Stimulated activated CD4-positive, alpha-beta T cell treated with anti-CD3 and anti-CD28 coated beads, Interleukin-2, amount 100 ng/mL, for 4 hours (primary cell): ENCODE measurements at regions not wholly inside any gene's neighbourhood (a gene's known extent, or its start where the extent isn't known, plus 50 kb on each side); places are given as distances from the start of the nearest gene placed in this dataset.
A peak's percentile ranks its signal among the peaks of the same experiment; 100 is the strongest.
"Not testable (repeated sequence)": the region's sequence is repeated elsewhere in the genome, so short reads cannot be mapped to it uniquely, and the experiment has no call there.

Source experiments
- DNase-seq: peaks from one replicate; pipeline ENCODE4 v3.0.0-alpha.2; 2020; ENCODE audit warnings: low read depth

DNA sequence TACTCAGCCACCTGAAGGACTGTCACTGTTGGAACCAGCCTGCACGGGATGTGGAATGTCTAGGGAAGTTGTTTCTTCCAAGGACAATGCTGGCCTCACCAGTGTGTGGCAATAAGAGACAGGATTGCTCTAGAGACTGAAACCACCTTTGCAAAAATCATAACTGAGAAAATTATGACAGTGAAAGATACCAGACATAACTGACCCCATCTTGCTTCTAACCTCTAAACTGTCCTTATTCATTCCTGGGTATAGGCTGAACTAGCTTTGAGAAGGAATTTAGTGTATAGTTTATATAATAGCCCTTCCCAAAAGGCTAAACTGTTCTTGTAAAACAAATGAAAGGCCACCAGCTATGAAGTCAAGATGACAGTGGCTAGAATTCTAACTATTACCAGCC is 83.6 kb downstream of the IER5 start:
- DNase-seq = no peak

DNA sequence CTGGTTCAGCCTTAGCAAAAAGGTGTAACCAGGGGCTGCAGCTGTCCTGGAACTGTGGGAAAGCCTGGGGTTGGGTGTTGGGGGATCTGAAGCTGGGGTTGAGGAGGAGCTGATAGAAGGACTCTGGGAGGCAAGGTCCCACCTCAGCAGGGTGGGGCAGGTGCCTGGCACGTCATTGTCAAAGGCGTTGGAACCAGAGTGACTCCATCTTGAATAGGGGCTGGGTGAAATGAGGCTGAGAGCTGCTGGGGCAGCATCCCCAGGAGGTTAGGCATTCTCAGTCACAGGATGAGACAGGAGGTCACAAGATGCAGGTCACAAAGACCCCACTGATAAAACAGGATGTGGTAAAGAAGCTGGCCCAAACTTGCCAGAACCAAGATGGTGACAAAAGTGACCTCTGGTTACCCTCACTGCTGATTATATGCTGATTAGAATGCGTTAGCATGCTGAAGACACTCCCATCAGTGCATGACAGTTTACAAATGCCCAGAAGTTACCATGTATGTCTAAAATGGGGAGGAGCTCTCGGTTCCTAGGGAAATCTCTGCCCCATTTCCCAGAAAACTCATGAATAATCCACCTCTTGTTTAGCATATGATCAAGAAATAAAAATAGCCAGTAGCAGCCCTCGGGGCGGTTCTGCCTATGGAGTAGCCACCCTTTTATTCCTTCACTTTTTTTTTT is 85.4 kb downstream of the IER5 start:
- no peak for DNase-seq

- no peak for DNase-seq
Measured at GRCh38 chr1:181174861-181175260, 86.4 kb downstream of the IER5 start.

GRCh38 chr1:181175356-181175910 is 86.9 kb downstream of the IER5 start:
- no peak for DNase-seq

DNA sequence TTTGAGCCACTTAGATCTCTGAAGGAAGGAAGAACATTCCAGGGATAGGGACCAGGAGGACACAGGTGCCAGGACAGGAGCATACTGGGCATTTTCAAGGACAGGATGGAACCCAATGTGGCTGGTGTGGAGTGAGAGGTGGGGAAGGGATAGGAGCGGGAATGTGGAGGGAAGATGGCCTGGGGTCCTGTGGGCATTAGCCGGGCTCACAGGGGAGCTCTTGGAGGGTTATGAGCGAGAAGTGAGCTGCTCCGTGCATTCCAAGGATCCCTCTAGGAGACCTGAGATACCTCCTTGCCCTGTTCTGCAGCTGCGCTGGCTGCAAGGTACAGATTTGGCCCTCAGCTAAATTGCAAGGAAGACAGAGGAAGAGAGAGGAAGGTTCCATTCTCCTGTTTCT is 87.5 kb downstream of the IER5 start:
- no peak for DNase-seq

- no peak for DNase-seq
Measured at GRCh38 chr1:181178241-181178879, 89.9 kb downstream of the IER5 start.

DNA sequence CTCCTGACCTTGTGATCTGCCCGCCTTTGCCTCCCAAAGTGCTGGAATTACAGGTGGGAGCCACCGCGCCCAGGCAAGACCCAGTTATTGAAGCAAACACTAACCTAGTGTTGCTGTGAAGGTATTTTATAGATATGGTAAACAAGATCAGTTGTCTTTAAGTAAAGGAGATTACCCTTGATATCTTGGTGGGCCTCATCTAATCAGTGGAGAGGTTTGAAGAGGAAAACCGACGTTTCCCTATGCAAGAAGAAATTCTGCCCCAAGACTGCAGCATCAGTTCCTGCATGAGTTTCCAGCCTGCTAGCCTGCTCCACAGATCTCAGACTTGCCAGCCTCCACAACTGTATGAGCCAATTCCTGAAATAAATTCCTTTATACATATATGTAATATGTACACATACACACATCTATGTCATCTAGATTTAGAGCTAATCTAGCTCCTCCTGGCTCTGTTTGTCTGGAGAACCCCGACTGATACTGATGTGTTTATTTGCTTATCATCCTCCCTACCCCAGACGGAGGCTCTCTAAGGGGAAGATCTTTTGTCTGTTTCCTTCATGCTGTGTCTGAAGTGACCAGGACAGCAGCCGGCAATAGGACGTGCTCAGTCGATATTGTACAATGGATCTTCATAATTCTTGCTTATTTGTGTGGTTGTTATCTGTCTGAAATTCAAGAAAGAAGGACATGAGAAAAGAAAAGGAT is 90.9 kb downstream of the IER5 start:
- DNase-seq = no peak

DNA sequence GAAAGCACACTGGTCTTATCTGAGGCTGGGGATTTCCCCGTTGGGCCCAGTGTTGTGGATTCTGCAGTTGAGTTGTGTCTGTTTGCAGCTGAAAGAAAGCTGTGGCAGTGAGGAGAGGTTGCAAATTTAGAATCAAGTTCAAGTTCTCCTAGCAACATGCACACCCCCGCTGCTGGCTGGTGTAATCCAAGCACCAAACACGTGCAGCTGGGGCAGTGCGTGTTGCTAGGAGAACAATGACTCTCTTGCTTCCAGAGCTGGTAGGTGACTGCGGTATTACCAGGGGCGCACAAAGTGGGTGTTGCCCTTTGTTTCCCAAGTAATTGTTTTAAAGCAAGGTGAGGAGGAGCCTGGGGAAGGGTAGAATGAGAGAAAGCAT is 91.5 kb downstream of the IER5 start:
- peak; percentile 38 for DNase-seq

- no peak for DNase-seq
Measured at GRCh38 chr1:181180407-181181031, 92.0 kb downstream of the IER5 start.

GRCh38 chr1:181181792-181182585 is 93.5 kb downstream of the IER5 start:
- DNase-seq = no peak

- DNase-seq = no peak
Measured at GRCh38 chr1:181184621-181185020, 96.1 kb downstream of the IER5 start.

- DNase-seq = no peak
Measured at GRCh38 chr1:181185461-181185860, 97.0 kb downstream of the IER5 start.

DNA sequence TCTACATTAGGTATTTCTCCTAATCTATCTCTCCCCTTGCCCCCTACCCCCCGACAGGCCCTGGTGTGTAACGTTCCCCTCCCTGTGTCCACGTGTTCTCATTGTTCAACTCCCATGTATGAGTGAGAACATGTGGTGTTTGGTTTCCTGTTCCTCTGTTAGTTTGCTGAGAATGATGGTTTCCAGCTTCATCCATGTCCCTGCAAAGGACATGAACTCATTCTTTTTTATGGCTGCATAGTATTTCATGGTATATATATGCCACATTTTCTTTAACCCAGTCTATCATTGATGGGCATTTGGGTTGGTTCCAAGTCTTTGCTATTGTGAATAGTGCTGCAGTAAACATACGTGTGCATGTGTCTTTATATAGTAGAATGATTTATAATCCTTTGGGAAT is 97.6 kb downstream of the IER5 start:
- not testable (repeated sequence) for DNase-seq

DNA sequence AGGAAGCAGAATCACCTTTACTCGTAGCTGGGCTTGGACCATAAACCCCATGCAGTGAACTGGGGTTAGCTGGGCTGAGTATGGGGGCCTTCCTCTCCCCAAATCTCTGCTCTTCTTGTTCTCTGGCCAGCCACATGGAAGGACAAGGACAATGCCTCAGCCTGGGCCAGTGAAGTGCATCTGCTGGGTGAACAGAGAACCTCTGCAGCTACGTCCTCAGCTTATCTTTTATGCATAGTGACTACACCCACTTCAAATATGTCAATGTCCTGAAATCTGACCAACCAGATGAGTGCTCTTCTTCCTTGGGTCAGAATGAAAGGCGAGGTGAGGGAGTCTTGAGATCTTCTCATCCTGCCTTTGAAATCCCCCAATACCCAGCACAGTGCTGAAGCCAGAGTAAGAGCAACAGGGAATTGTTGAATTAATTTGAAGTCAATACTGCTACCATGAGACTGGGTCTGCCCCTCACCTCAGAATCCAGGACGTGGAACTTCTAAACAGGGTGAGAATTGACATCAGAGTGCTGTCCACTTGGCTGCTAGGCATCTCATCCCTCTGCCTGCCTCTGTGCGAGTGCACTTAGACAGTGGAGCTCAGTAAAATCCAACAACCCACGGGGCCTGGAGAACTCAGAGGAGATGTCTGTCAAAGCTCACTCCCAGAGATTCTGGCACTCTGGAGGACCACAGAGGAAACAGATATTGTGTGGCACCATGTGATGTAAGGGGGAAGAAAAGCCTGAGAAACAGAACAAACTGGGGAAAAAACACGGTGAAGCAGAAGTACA is 99.0 kb downstream of the IER5 start:
- no peak for DNase-seq

DNA sequence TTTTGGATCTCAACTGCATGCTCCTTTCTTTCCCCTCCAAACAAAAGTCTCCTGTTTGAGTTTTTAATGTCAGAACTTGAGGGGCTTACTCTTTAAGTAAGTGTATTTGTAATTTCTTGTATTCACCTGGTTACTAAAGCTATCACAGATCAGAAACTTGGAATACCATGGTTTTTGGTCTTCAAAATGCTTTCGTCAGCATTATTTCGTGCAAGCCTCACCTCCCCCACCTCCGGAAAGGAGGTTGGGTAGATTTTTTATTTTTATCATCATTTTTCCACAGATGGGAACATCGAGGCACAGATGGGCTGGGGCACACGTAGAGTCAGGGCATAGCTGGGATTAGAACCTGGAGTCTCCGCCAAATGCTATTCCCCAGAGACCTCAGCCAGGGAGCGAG is 100.7 kb downstream of the IER5 start:
- no peak for DNase-seq

DNA sequence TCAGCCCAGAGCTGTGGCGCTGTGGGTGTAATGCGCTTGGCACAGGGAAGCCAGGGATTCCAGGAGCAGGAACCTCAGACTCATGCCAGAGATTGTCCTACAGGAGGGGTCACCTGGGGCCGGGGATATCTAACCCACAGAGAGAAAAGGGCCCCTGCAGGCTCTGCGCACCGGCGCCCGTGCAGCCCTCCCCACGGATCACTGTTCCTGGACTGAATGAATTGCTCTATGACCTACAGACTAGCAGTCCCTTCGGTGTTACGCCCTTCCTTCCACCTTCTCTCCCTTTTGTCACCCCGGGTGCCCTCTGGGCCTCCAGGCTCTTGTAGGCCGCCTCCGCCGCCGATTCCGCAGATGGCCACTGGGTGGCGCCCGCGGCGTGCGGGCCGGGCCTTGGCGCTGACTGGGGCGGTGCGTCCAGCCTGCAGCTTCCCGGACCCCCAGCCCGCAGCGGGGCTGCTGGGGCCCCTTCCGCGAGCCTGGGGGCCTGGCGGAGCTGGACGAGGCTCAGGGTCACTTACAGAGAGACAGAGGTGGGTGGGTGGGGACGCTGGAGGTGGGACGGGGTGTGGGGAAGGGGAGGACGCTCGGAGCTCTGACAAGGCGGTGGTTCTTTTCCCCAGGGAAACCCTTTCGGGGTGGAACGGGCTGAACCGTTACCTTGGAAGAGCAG is 101.3 kb downstream of the IER5 start:
- peak; percentile 63 for DNase-seq

- no peak for DNase-seq
Measured at GRCh38 chr1:181190364-181191035, 102.0 kb downstream of the IER5 start.

DNA sequence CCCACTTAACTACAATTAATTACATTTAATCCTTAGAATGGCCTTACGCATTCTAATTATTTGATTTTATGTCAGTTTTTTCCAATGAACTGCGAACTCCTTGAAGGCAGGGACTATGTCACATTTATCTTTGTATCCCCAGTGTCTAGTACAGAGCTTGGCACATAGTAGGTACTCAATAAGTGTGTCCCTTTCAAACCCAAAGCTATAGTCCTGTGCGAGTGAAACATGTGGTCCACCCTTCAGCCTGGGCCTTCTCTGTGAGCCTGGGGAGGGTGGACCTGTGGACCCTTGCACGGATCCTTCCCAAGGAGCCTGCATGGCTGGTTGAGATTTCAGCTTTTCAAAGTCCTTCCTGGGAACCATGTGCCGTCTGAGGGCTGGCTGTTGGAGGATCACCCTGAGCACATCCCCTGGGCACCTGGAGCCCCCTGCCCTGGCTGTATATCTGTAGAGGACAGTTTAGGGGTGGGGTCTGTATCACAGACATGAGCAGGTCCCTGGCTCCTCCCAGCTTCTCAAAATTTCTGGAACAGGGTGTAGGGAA is 103.1 kb downstream of the IER5 start:
- no peak for DNase-seq

DNA sequence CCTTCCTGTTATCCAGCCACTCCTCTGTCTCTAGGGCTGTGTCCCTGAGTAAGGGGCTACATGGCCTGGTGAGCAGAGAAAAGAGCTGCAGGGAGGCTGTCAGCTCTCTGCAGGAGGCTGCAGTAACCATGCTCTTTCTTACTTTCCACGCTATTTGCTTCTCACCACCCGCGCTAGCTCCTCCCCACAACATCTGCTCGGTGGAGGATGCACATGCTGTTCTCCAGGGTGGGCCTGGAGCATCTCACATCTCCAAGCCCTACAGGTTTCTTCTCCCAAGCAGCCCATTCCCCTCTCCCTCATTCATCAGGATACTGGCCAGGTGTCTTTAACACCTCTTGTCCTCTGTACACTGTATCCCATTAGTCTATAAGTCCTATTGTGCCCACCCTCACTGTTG is 103.8 kb downstream of the IER5 start:
- no peak for DNase-seq
